Activated gamma-delta T cell treated with Interleukin-2 at 50 U/mL for 16 hours (primary cell): ENCODE measurements at regions not wholly inside any gene's neighbourhood (a gene's known extent, or its start where the extent isn't known, plus 50 kb on each side); places are given as distances from the start of the nearest gene placed in this dataset.

Source experiments
- DNase-seq: peaks from one replicate; pipeline ENCODE4 v3.0.0-alpha.2; 2020

GRCh38 chr5:89280103-89281037 is 397.4 kb upstream of the MEF2C start:
- DNase-seq: no peak

DNA sequence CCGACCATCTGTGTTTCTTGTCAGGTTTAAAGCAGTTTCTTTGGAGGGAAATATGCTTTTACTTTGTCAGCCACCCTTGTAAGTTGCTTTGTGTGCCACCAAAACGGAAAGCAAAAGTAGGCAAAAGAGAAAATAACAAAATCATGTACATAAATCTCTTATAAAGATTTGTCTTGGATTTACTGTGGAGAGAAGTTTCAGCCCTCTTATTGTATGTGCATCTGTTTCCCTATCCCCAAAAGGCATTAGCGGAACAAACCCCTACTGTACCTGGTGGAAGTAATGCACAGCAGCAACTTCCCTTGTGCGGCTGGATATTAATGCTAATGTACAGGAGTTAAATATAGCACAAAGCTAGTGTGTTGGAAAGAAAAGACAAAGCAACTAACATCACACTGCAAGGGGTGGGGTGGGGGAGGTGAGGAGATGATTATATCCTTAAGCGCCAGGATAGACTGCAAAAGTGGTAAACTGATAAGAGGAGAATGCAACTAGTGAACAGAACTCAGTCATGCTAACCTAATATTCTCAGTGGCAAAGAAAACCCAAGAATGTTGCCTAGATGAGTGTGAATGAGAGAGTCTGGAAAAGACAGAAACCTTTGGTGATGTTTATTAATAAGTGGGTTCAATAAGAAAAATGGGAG is 396.5 kb upstream of the MEF2C start:
- DNase-seq: no peak

GRCh38 chr5:89277816-89278215 is 394.8 kb upstream of the MEF2C start:
- DNase-seq: no peak

- DNase-seq: no peak
Measured at GRCh38 chr5:89276566-89277305, 393.8 kb upstream of the MEF2C start.

DNA sequence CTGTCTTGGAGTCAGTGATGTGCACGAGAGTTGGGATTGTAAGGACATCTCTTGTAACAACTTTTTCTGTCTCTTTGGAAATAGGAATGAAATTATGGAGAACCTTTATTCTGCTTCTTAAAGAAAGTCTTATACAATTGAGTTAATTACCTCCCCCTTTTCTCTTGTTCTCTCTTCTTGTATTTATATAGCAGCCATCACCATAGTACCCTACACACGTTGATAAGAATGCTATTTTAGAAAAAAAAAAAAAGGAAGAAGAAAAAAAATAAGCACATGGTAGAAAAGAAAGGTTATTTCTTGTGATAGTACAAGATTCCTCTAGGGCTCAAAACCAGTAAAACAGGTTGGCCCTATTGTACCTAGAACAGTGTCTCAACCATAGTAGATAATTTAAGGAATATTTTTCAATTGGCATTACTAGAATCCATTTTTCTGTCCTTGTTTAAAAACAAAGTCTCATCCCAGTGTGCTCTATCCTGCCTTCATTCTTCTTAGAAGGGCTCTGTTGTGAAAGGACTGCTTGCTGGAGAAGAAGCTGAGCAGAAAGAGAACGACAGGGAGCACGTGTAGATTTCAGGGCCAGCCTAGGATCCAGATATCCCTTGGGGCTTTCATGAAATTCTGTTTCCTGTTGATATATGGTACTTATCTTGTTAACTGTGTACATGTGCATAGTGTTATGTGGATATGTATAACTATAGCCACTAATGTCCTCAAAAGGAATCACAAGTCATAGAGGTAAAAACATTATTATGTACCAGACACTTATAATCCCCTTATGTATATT is 392.3 kb upstream of the MEF2C start:
- no peak for DNase-seq

DNA sequence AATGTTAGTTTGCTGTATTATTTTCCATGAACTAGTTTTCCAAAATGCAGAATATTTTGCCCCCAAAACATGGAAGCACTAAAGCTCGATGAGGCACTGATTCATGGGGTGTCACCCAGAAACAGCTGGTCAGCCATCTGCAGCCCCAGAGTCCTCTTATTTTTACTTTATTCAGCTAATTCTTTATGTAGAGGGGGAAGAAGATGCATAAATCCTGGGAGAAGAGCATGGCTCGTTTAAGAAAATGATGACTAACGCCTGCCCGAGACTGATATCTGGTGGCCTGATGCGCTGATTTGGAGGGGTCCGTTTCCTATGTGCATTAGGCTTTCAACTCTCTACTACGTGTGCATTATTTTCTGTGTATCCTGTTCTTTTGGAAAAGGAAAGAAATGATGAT is 390.3 kb upstream of the MEF2C start:
- DNase-seq: no peak

GRCh38 chr5:89270901-89271300 is 387.9 kb upstream of the MEF2C start:
- no peak for DNase-seq

DNA sequence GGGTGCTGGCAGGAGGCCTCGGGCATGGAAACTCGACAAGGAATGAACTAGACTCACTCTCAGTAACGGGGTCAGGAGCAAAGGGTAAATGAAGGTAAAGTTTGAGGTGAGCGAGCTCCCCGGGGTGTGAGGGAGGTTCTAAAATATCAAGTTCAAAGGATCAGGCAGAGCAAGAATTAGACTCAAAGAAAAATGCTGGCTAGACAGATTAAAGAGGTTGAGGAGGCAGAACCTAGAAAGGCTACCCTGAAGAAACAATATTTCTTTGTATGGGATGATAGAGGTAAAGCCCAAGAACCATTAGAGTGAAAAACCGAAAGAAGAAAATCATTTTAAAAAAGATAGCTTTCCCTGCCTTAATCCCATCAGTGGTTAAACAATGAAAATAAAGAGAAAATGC is 386.7 kb upstream of the MEF2C start:
- DNase-seq: no peak

GRCh38 chr5:89268460-89268859 is 385.5 kb upstream of the MEF2C start:
- no peak for DNase-seq

- no peak for DNase-seq
Measured at GRCh38 chr5:89267788-89268187, 384.8 kb upstream of the MEF2C start.

DNA sequence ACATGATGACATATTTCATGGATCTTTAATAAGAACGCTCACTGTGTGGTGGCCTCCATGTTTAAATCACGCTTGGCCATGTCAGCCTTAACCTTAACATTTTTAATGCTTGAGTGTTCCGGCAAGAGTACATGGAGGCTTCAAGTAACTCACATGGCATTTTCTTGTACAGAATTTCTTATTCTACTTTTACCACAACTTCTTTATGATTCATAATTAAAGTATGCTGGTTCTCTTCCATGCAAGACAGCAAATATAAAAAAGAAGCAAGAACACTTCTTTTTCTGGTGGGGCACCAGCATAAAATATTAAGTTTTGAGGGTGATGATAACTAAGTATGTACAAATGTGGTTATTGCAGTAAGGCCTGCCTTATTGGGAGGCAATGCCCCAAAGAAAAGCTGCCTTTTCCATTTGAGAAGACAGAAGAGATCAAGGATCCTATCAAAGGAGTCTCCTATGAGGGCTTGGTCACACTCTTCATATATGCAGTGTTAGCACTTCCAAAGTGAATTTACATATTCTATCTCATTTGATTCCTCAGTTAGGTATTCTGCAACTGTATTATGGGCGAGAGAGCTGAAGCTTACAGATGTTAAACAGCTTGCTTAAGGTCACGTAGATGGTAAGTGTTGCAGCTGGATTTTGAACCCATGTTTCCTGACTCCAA is 382.7 kb upstream of the MEF2C start:
- DNase-seq: no peak

DNA sequence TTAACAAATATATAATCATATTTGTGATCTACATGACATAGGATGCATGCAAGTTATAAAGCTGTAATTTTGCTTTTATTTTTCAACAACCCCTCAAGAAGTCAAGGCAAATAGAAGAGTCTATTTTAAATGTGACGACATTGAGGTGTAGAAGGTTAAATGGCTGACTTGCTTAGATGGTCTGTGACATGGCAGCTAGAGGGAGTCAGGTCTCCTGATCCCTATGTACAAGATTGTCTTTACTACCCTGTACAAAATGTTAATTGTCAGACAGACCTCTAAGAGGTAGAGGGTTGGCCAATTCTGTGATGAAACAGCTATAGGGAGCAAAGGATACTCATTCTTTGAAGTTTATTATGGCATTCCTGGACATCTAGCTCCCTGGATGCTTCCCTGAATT is 380.9 kb upstream of the MEF2C start:
- no peak for DNase-seq

GRCh38 chr5:89262030-89262429 is 379.0 kb upstream of the MEF2C start:
- DNase-seq: no peak

DNA sequence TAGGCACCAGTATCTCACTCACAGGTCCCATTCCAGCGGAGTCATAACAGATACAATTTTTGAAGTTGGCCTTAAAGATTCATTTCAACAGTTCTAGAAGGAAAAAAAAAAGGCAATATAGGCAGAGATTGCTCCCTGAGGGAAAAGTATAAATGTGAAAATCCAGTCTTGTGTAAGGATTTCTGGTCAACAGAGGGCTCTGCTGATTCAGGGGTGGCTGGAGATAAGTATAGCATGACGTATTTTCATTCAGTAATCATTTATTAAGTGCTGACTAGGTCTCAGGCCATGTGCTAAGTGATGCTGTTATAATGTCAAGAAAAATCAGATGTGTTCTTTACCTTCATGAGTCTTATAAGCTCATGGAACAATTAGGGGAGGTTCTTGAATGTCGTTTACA is 377.3 kb upstream of the MEF2C start:
- no peak for DNase-seq

DNA sequence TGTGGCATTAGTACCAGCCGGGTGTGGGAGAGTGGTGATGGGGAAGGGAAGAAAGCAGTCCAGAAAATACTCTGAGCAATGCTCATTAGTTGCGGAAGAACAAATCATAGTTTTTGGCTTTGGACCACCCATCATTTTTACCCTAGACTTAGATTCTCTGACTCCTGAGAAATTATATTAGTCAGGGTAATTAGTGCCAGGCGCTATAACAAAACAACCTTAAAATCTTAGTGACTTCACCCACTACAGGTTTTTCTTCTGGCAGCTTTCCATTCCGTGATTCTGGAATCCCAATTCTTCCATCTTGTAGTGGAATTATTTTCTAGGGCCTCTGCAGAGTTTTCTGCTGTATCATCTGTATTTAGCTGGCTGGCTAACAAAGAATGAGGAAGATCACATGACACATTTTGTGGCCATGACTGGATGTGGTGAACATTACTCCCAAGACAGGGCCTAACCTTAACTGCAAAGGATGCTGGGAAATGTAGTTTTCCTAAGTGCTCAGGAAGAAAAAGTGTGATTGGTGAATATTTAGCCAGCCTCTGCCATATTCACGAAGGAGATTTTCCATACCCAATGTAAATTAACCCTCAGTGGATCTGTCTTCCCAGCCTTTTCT is 373.0 kb upstream of the MEF2C start:
- no peak for DNase-seq

GRCh38 chr5:89253666-89254352 is 370.8 kb upstream of the MEF2C start:
- no peak for DNase-seq

DNA sequence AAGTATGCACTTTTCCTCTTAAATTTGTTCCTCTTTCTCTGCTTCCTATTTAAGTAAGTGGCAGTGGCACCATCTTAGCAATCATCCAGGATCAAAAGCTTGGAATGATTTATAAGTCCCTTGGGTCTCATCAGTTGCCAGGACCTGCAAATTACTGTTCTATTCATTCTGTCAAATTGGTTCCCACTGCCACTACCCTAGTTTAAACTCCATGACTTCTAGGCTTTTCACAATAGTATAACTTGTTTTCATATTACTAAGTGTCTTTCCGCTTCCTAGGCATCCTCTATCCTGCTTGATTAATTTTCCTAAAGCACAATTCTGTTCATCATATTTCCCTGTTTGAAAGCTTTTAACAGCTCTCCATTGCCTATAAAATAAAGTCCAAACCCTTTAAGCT is 363.9 kb upstream of the MEF2C start:
- DNase-seq: no peak

GRCh38 chr5:89246252-89246651 is 363.3 kb upstream of the MEF2C start:
- DNase-seq: no peak

- no peak for DNase-seq
Measured at GRCh38 chr5:89243611-89244010, 360.6 kb upstream of the MEF2C start.

DNA sequence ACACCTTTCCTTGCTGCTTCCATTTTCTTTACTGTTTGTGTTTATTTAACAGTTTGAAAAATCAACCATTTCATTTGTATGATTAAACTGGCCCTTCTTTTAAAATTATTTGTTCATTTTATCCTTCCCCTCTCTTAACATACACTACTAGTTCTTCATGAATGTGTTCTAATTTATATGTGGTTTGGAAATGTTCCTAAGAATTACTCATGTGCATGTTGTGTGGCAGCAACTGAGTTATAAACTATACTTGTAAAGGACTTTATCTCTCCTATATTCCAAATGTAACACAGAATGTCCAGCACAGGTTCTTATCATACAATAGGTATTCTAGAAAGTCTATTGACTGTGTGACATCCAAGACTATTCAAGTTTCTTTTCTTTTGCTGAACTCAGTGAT is 358.2 kb upstream of the MEF2C start:
- DNase-seq: no peak

DNA sequence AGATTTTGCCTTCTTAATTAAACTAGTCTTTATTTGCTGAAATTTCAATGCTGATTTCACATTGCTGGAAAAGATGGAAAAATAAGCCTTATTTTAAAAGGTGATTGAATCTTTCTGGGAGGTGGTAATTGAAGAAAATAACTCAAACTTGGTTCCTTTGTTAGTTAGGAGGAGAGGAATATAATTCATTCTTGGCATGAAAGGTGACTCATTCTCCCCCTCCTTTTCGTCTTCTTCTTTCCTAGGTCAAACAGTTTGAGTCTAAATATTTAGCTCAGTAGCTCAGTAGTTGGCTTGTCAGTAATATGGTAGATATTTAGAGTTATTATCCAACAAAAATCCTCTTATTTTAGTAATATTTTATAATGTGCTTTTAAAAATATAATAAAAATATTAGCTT is 353.9 kb upstream of the MEF2C start:
- DNase-seq: no peak
